A549 (cell line): ENCODE measurements at regions not wholly inside any gene's neighbourhood (a gene's known extent, or its start where the extent isn't known, plus 50 kb on each side); places are given as distances from the start of the nearest gene placed in this dataset.

ENCODE experiments used
- ATAC-seq, 2 experiments: fragments of 200-7000 bp in 1 of 2; fragments of >200 bp in 1 of 2; cut with Nextera tagmentation in 1 of 2; cut with Tn5 transposase in 1 of 2; 3 replicates each; pipeline versions ENCODE4 v1.8.0 to v1.9.1; 2018 to 2020; ENCODE audit warnings: mild to moderate bottlenecking in 1 of 2, moderate library complexity in 1 of 2
- CTCF ChIA-PET: fragments of 300-600 bp; sonication (Branson Sonifier 250); formaldehyde crosslinking; extraction: SDS; loops from one replicate; lab custom pipeline; 2021; ENCODE audit warnings: antibody characterized with exemption, inconsistent platforms; lab: Yijun Ruan, JAX
- POLR2A ChIA-PET: fragments of 350-600 bp; formaldehyde crosslinking; extraction: SDS; loops from one replicate; lab custom pipeline; 2021; ENCODE audit warnings: antibody characterized with exemption, inconsistent platforms; lab: Yijun Ruan, JAX
- DNase-seq, 2 experiments: peaks; one replicate each; pipeline versions ENCODE4 v3.0.0 to v3.0.0-alpha.2; 2011 to 2016; ENCODE audit warnings: low read depth in 1 of 2, low spot score in 1 of 2
- FAIRE-seq: peaks from 2 replicates; lab custom pipeline; 2011; peaks lifted over from hg19 to GRCh38; lab: Jason Lieb, UNC
- H3K27ac ChIP-seq, 2 experiments: fragments of >200 bp; sonication (Bioruptor Twin); formaldehyde crosslinking; 3 replicates each; pipeline ENCODE4 v1.5.1; 2016 to 2017
- H3K4me1 ChIP-seq: fragments of >200 bp; sonication (Bioruptor Twin); formaldehyde crosslinking; 3 replicates; pipeline ENCODE4 v1.6.1; 2016
- H3K4me2 ChIP-seq: fragments of >200 bp; sonication (Bioruptor Twin); formaldehyde crosslinking; 3 replicates; pipeline ENCODE4 v1.6.1; 2016
- H3K4me3 ChIP-seq: fragments of >200 bp; sonication (Bioruptor Twin); formaldehyde crosslinking; 3 replicates; pipeline ENCODE4 v1.5.1; 2016
- H3K9me3 ChIP-seq: fragments of >200 bp; sonication (Bioruptor Twin); formaldehyde crosslinking; 3 replicates; pipeline ENCODE4 v1.6.1; 2016
- BHLHE40 ChIP-seq: IDR thresholded peaks from 2 replicates; pipeline ENCODE4 v1.6.1; 2012; ENCODE audit warnings: low read depth, low read length, inconsistent platforms
- CBX2 ChIP-seq: fragments of 200-600 bp; sonication (generic); IDR thresholded peaks from 2 replicates; pipeline ENCODE4 v1.6.1; 2016; ENCODE audit warnings: low read depth, mild to moderate bottlenecking, borderline replicate concordance
- CBX8 ChIP-seq: fragments of 200-600 bp; sonication (generic); IDR thresholded peaks from 2 replicates; pipeline ENCODE4 v1.6.1; 2016
- EHMT2 ChIP-seq: fragments of 200-600 bp; sonication (generic); IDR thresholded peaks from 2 replicates; pipeline ENCODE4 v1.6.1; 2016; ENCODE audit warnings: antibody characterized with exemption, low read depth, mild to moderate bottlenecking, moderate library complexity
- FOXS1 ChIP-seq: fragments of 250-450 bp; sonication (Bioruptor Pico); IDR thresholded peaks from 2 replicates; pipeline ENCODE4 v1.5.0; 2020; ENCODE audit warnings: mild to moderate bottlenecking, moderate library complexity
- GATA3 ChIP-seq: IDR thresholded peaks from 2 replicates; pipeline ENCODE4 v1.6.1; 2012; ENCODE audit warnings: borderline replicate concordance
- HDAC2 ChIP-seq: fragments of 200-600 bp; sonication (generic); IDR thresholded peaks from 2 replicates; pipeline ENCODE4 v1.6.1; 2016
- HOXB5 ChIP-seq: fragments of 250-450 bp; sonication (Bioruptor Pico); IDR thresholded peaks from 2 replicates; pipeline ENCODE4 v1.5.0; 2020; ENCODE audit warnings: mild to moderate bottlenecking, moderate library complexity
- JUNB ChIP-seq: fragments of >200 bp; sonication (Bioruptor Twin); formaldehyde crosslinking; IDR thresholded peaks from 2 replicates; pipeline ENCODE4 v1.6.1; 2016
- NFE2L2 ChIP-seq: fragments of 150-350 bp; conservative IDR thresholded peaks from 2 replicates; pipeline ENCODE4 v1.6.1; 2014; ENCODE audit warnings: low read length
- NR3C1 ChIP-seq: fragments of >200 bp; sonication (Bioruptor Twin); formaldehyde crosslinking; IDR thresholded peaks from 3 replicates; pipeline ENCODE4 v1.6.1; 2017
- PHF8 ChIP-seq: fragments of 200-600 bp; sonication (generic); IDR thresholded peaks from 2 replicates; pipeline ENCODE4 v1.6.1; 2016; ENCODE audit warnings: low read depth, mild to moderate bottlenecking, antibody characterized with exemption, moderate library complexity, borderline replicate concordance
- POLR2A ChIP-seq: IDR thresholded peaks from 2 replicates; pipeline ENCODE4 v1.6.1; 2012; ENCODE audit warnings: mild to moderate bottlenecking, low read length
- RAD21 ChIP-seq, 2 experiments: fragments of >200 bp in 1 of 2; sonication (Bioruptor Twin) in 1 of 2; formaldehyde crosslinking in 1 of 2; IDR thresholded peaks in 1 of 2; conservative IDR thresholded peaks in 1 of 2; 2 replicates in 1 of 2; 3 replicates in 1 of 2; pipeline ENCODE4 v1.6.1; 2012 to 2018; ENCODE audit warnings: inconsistent platforms in 1 of 2
- RNF2 ChIP-seq: fragments of 200-600 bp; sonication (generic); IDR thresholded peaks from 2 replicates; pipeline ENCODE4 v1.6.1; 2016; ENCODE audit warnings: low read depth, mild to moderate bottlenecking, antibody characterized with exemption, moderate library complexity, borderline replicate concordance
- TFCP2L1 ChIP-seq: fragments of 250-450 bp; sonication (Bioruptor Pico); IDR thresholded peaks from 2 replicates; pipeline ENCODE4 v1.5.0; 2021; ENCODE audit warnings: mild to moderate bottlenecking
- TP53 ChIP-seq: fragments of 250-450 bp; sonication (Bioruptor Pico); IDR thresholded peaks from 2 replicates; pipeline ENCODE4 v1.5.0; 2021; ENCODE audit warnings: mild to moderate bottlenecking, moderate library complexity
- ZC3H11A ChIP-seq: fragments of 450-650 bp; IDR thresholded peaks from 2 replicates; pipeline ENCODE4 v1.6.1; 2014; ENCODE audit warnings: antibody characterized with exemption, mild to moderate bottlenecking
- ZFP36 ChIP-seq: fragments of 450-650 bp; IDR thresholded peaks from 2 replicates; pipeline ENCODE4 v1.6.1; 2014; ENCODE audit warnings: borderline replicate concordance; ENCODE audit not compliant: partially characterized antibody
- WGBS: methylation state at CpG from one replicate; pipeline ENCODE4 v1.1.6; 2017; ENCODE audit errors: missing lambda C conversion rate; 5-methylcytosine and 5-hydroxymethylcytosine counted together
- TF ChIP-seq, protein P1 (sequence below): IDR thresholded peaks from 2 replicates; pipeline ENCODE4 v1.6.1; 2012
- TF ChIP-seq, protein P2 (sequence below): fragments of >200 bp; sonication (Bioruptor Twin); formaldehyde crosslinking; IDR thresholded peaks from 2 replicates; pipeline ENCODE4 v1.6.1; 2016
- TF ChIP-seq, protein P3 (sequence below): fragments of 250-450 bp; sonication (Bioruptor Pico); IDR thresholded peaks from 2 replicates; pipeline ENCODE4 v1.5.0; 2021; ENCODE audit warnings: mild to moderate bottlenecking, moderate library complexity, borderline replicate concordance
- TF ChIP-seq, protein P4 (sequence below): IDR thresholded peaks from 2 replicates; pipeline ENCODE4 v1.6.1; 2012; ENCODE audit warnings: low read depth, borderline replicate concordance
- TF ChIP-seq, protein P5 (sequence below): fragments of 200-600 bp; sonication (generic); IDR thresholded peaks from 2 replicates; pipeline ENCODE4 v1.6.1; 2016; ENCODE audit warnings: antibody characterized with exemption, mild to moderate bottlenecking, moderate library complexity
- TF ChIP-seq, protein P6 (sequence below): IDR thresholded peaks from 2 replicates; pipeline ENCODE4 v1.6.1; 2012

DNA sequence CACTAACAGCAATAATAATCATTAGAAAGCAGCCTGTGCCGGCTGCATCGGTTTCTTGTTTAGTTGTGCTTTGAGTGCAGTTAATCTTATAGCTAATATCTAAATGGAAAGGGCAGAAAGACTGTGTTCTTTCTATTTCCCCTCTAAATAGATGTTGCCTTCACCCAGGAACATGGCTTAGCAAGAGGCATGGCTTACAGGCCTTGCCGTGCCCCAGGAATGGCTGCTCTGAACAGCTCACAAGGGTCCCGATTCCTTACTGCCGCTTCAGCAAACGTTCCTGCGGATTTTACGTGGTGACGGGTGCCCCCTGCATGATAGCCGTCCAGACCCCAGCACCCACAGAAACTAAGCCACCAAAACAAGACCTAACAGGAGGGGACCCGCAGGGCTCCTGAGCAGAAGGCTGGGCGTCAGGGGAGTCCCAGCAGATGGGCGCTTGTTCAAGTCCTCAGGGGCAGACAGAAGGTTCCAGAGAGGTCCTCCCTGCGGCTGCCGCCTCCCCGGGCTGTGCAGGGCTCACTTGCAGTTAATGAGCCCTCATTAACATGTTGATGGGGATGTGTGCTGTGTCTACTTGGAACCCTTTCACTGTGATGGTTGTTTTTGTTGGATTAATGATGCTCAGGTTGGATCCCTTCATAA, 52.5 kb upstream of the ENPP7 start:
- Histone ChIP-seq H3K4me1 (no peaks in the 10 kb centered on the region; the same call in 2 of the 3 replicates), H3K9me3 (peaks cover 18% of the 10 kb centered on the region), H3K27ac (no peak overlapping the region), H3K4me2 (no peak overlapping the region), H3K4me3 (no peak overlapping the region)
- FAIRE-seq (no peak), DNase-seq (no peak), ATAC-seq (no peak)
- ChIA-PET CTCF (no interaction called here), POLR2A (no interaction called here)
- TF ChIP-seq RAD21 (conservative IDR thresholded peaks at IDR 0.05 in 1 of 2, IDR thresholded peaks at IDR 0.05 in 1 of 2): no peak
- TF ChIP-seq GATA3: no peak
- TF ChIP-seq, protein P1, sequence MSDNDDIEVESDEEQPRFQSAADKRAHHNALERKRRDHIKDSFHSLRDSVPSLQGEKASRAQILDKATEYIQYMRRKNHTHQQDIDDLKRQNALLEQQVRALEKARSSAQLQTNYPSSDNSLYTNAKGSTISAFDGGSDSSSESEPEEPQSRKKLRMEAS: no peak
- no peak for TF ChIP-seq TFCP2L1 (CRISPR knock-in tag)
- TF ChIP-seq ZC3H11A: no peak
- no peak for TF ChIP-seq BHLHE40
- no peak for TF ChIP-seq PHF8
- TF ChIP-seq FOXS1 (CRISPR knock-in tag): no peak
- no peak for TF ChIP-seq TP53 (CRISPR knock-in tag)
- TF ChIP-seq, protein P2, sequence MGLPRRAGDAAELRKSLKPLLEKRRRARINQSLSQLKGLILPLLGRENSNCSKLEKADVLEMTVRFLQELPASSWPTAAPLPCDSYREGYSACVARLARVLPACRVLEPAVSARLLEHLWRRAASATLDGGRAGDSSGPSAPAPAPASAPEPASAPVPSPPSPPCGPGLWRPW: no peak
- no peak for TF ChIP-seq CBX8
- TF ChIP-seq JUNB: no peak
- TF ChIP-seq, protein P3, sequence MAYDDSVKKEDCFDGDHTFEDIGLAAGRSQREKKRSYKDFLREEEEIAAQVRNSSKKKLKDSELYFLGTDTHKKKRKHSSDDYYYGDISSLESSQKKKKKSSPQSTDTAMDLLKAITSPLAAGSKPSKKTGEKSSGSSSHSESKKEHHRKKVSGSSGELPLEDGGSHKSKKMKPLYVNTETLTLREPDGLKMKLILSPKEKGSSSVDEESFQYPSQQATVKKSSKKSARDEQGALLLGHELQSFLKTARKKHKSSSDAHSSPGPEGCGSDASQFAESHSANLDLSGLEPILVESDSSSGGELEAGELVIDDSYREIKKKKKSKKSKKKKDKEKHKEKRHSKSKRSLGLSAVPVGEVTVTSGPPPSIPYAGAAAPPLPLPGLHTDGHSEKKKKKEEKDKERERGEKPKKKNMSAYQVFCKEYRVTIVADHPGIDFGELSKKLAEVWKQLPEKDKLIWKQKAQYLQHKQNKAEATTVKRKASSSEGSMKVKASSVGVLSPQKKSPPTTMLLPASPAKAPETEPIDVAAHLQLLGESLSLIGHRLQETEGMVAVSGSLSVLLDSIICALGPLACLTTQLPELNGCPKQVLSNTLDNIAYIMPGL (CRISPR knock-in tag): no peak
- WGBS: 80% methylated on average over 16 of the region's 16 CpGs

DNA sequence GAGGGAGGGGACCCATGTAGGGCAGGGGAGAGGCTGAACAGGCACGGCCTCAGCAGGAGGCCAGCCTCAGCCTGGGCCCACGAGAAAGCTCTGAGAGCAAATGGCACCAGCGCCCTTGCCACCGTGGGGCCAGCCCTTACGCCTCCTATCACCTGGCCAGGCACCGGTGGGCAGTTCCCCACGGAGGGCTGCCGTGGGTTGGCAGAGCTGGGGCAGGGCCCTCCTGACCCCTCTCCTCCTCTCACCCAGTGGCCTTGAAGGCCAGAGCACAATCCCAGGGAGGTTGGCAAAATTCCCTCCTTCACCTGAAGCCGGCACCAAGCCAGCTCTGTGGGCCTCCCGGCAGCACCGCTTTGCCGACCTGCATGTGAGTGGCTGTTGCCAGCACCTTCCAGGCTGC, 53.1 kb upstream of the ENPP7 start:
- CTCF ChIA-PET: no interaction called here
- WGBS: 59% methylated on average over 12 of the region's 12 CpGs
- DNase-seq (no peak), ATAC-seq (no peak; a peak in 1 of 6 replicates), FAIRE-seq (no peak)
- TF ChIP-seq NR3C1: no peak
- TF ChIP-seq HDAC2: no peak
- no peak for TF ChIP-seq JUNB
- no peak for TF ChIP-seq POLR2A
- no peak for TF ChIP-seq GATA3
- TF ChIP-seq CBX2: no peak
- POLR2A ChIA-PET: no interaction called here
- Histone ChIP-seq H3K9me3 (peaks cover 24% of the 10 kb centered on the region), H3K4me3 (no peak overlapping the region), H3K4me1 (no peaks in the 10 kb centered on the region; the same call in 2 of the 3 replicates), H3K4me2 (no peak overlapping the region), H3K27ac (no peak overlapping the region)

DNA sequence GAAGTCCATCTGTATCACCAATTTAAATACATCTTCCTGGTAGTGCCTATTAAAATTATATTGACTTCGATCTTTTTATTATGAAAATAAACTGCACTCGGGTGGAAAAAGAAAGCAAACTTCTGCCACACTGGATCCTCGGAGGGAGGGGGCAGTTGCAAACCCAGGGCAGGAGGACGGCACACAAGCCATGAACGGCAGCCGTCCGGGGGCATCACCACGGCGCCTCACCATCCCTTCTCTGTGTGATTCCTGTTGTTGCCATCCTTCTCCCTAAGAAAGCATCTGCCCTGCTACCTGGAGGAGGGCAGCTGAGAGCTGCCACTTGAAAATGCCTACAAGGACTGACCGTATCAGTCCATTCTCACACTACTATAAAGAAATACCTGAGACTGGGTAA, 53.9 kb upstream of the ENPP7 start:
- FAIRE-seq (no peak), DNase-seq (no peak), ATAC-seq (no peak)
- H3K9me3 ChIP-seq: peaks cover 29% of the 10 kb centered on the region
- H3K4me3 ChIP-seq: no peak overlapping the region
- no peak overlapping the region for H3K27ac ChIP-seq
- ChIA-PET CTCF (no interaction called here), POLR2A (no interaction called here)
- no peak overlapping the region for H3K4me2 ChIP-seq
- WGBS: 60% methylated on average over 10 of the region's 10 CpGs
- H3K4me1 ChIP-seq: no peaks in the 10 kb centered on the region; the same call in 2 of the 3 replicates
- no peak for TF ChIP-seq JUNB
- TF ChIP-seq, protein P4, sequence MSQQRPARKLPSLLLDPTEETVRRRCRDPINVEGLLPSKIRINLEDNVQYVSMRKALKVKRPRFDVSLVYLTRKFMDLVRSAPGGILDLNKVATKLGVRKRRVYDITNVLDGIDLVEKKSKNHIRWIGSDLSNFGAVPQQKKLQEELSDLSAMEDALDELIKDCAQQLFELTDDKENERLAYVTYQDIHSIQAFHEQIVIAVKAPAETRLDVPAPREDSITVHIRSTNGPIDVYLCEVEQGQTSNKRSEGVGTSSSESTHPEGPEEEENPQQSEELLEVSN: no peak
- no peak for TF ChIP-seq HOXB5 (CRISPR knock-in tag)
- TF ChIP-seq, protein P3 (CRISPR knock-in tag): no peak
- TF ChIP-seq, protein P5, sequence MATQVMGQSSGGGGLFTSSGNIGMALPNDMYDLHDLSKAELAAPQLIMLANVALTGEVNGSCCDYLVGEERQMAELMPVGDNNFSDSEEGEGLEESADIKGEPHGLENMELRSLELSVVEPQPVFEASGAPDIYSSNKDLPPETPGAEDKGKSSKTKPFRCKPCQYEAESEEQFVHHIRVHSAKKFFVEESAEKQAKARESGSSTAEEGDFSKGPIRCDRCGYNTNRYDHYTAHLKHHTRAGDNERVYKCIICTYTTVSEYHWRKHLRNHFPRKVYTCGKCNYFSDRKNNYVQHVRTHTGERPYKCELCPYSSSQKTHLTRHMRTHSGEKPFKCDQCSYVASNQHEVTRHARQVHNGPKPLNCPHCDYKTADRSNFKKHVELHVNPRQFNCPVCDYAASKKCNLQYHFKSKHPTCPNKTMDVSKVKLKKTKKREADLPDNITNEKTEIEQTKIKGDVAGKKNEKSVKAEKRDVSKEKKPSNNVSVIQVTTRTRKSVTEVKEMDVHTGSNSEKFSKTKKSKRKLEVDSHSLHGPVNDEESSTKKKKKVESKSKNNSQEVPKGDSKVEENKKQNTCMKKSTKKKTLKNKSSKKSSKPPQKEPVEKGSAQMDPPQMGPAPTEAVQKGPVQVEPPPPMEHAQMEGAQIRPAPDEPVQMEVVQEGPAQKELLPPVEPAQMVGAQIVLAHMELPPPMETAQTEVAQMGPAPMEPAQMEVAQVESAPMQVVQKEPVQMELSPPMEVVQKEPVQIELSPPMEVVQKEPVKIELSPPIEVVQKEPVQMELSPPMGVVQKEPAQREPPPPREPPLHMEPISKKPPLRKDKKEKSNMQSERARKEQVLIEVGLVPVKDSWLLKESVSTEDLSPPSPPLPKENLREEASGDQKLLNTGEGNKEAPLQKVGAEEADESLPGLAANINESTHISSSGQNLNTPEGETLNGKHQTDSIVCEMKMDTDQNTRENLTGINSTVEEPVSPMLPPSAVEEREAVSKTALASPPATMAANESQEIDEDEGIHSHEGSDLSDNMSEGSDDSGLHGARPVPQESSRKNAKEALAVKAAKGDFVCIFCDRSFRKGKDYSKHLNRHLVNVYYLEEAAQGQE: no peak
- no peak for TF ChIP-seq ZFP36
- no peak for TF ChIP-seq NFE2L2
- TF ChIP-seq EHMT2: no peak
- TF ChIP-seq, protein P6, sequence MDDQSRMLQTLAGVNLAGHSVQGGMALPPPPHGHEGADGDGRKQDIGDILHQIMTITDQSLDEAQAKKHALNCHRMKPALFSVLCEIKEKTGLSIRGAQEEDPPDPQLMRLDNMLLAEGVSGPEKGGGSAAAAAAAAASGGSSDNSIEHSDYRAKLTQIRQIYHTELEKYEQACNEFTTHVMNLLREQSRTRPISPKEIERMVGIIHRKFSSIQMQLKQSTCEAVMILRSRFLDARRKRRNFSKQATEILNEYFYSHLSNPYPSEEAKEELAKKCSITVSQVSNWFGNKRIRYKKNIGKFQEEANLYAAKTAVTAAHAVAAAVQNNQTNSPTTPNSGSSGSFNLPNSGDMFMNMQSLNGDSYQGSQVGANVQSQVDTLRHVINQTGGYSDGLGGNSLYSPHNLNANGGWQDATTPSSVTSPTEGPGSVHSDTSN: no peak
- no peak for TF ChIP-seq RNF2
